Stomach (tissue), 8 donors: ENCODE measurements at regions not wholly inside any gene's neighbourhood (a gene's known extent, or its start where the extent isn't known, plus 50 kb on each side); places are given as distances from the start of the nearest gene placed in this dataset.
"Not testable (repeated sequence)": the region's sequence is repeated elsewhere in the genome, so short reads cannot be mapped to it uniquely, and the experiment has no call there.

ENCODE experiments used
- DNase-seq, 2 donors: peaks; one replicate each; pipeline versions ENCODE4 v3.0.0 to v3.0.0-alpha.2; 2013 to 2019
- H3K27ac ChIP-seq, 5 donors: fragments of 200-600 bp in 4 of 5; sonication (generic) in 4 of 5; one replicate each; pipeline ENCODE4 v1.5.1; 2013 to 2019; ENCODE audit warnings: mild to moderate bottlenecking in 1 of 5, moderate library complexity in 1 of 5
- H3K27me3 ChIP-seq, 3 donors: fragments of 200-600 bp; sonication (generic); one replicate each; pipeline ENCODE4 v1.5.1; 2017 to 2019; ENCODE audit warnings: mixed run types in 1 of 3
- H3K36me3 ChIP-seq, 4 donors: fragments of 200-600 bp; sonication (generic); 1 replicate in 3 of 4; 2 replicates in 1 of 4; pipeline ENCODE4 v1.5.1; 2016 to 2019
- H3K4me1 ChIP-seq, 4 donors: fragments of 200-600 bp; sonication (generic); one replicate each; pipeline ENCODE4 v1.5.1; 2016 to 2019
- H3K4me3 ChIP-seq, 4 donors: fragments of 200-600 bp; sonication (generic) in 3 of 4; one replicate each; pipeline ENCODE4 v1.5.1; 2016 to 2019; ENCODE audit warnings: mild to moderate bottlenecking in 1 of 4
- H3K9me3 ChIP-seq, 4 donors: fragments of 200-600 bp; sonication (generic); one replicate each; pipeline ENCODE4 v1.5.1; 2016 to 2019
- EP300 ChIP-seq: sonication (generic); formaldehyde crosslinking; IDR thresholded peaks from one replicate; pipeline ENCODE4 v1.6.1; 2017; ENCODE audit warnings: antibody characterized with exemption
- POLR2A ChIP-seq, 4 donors: fragments of 450-650 bp; IDR thresholded peaks; one replicate each; pipeline ENCODE4 v1.6.1; 2016; ENCODE audit warnings: antibody characterized with exemption in 4 of 4, control low read depth in 2 of 4, mild to moderate bottlenecking in 1 of 4, moderate library complexity in 1 of 4
- POLR2AphosphoS5 ChIP-seq, 3 donors: sonication (generic); formaldehyde crosslinking; IDR thresholded peaks; one replicate each; pipeline ENCODE4 v1.6.1; 2016; ENCODE audit warnings: antibody characterized with exemption in 3 of 3
- WGBS, 5 donors: extraction: QIAGEN DNeasy Blood & Tissue Kit in 3 of 5; methylation state at CpG; one replicate each; pipeline versions ENCODE4 v1.1.5 to v1.1.7; 2013 to 2018; 5-methylcytosine and 5-hydroxymethylcytosine counted together
- intact Hi-C: fragments of 100-400 bp; cut with DNase I; formaldehyde crosslinking; loops from one replicate; pipeline ENCODE4 v1.15.1; 2023; ENCODE audit warnings: low total_unique reads
- TF ChIP-seq, protein P1 (sequence below), 7 experiments: fragments of 450-650 bp in 4 of 7; fragments of 200-600 bp in 3 of 7; sonication (generic) in 3 of 7; IDR thresholded peaks; one replicate each; pipeline ENCODE4 v1.5.1; 2016 to 2019; ENCODE audit warnings: antibody characterized with exemption in 7 of 7, control low read depth in 2 of 7, mild to moderate bottlenecking in 1 of 7
- donor health status: healthy with polysubstance abuse.
- donor health status: Bipolar disorder and iron deficiency.
- donor health status: healthy.

DNA sequence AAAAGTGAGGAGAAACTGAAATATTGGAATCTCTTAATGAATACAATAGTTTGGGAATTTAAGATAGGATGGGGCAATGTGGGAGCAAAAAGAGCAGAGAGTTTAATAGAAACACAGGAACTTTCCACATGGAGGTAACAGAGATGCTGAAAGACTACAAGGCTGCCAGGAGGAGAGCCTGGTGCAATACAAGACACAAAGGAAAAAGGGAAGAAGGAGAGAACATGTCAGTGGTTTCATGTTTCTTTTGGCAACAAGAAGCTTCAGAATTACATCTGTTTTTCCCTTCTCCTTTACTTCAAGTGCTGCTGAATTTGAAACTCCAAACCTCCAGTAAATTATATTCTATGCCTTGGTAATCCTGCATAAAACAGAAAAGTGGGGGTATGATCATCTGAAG is 474.3 kb downstream of the FAT4 start:
- intact Hi-C loops, result no loop called here
- Histone ChIP-seq H3K27me3 (no peaks in the 10 kb centered on the region), H3K4me3 (no peak overlapping the region), H3K4me1 (no peaks in the 10 kb centered on the region), H3K27ac (no peak overlapping the region), H3K9me3 (no peaks in the 10 kb centered on the region), H3K36me3 (no peaks in the 10 kb centered on the region)
- TF ChIP-seq EP300 (no peak), POLR2AphosphoS5 (IDR thresholded peaks at IDR 0.05) (no peak), POLR2A (IDR thresholded peaks at IDR 0.05) (no peak)
- TF ChIP-seq, protein P1, sequence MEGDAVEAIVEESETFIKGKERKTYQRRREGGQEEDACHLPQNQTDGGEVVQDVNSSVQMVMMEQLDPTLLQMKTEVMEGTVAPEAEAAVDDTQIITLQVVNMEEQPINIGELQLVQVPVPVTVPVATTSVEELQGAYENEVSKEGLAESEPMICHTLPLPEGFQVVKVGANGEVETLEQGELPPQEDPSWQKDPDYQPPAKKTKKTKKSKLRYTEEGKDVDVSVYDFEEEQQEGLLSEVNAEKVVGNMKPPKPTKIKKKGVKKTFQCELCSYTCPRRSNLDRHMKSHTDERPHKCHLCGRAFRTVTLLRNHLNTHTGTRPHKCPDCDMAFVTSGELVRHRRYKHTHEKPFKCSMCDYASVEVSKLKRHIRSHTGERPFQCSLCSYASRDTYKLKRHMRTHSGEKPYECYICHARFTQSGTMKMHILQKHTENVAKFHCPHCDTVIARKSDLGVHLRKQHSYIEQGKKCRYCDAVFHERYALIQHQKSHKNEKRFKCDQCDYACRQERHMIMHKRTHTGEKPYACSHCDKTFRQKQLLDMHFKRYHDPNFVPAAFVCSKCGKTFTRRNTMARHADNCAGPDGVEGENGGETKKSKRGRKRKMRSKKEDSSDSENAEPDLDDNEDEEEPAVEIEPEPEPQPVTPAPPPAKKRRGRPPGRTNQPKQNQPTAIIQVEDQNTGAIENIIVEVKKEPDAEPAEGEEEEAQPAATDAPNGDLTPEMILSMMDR (IDR thresholded peaks at IDR 0.05), result no peak
- DNase-seq, result no peak

DNA sequence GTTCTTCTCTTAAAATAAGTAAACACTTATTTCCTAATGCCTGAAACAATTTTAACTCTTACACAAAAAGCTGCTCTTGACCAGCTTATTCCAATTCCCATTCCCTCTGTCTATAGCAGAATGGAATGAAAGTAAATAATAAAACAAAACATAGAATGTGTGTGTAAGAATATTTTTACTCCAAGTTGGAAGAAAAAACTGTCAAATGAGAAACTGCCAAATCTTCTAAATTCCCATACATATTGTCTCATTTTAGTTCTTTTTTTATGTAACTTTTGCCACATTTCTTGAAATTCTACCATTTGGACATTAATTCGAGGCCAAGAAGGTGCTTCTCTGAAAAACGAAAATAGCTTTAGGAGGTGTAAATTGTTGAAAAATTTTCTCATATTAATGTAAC is 477.1 kb downstream of the FAT4 start:
- no peak for TF ChIP-seq POLR2A (IDR thresholded peaks at IDR 0.05)
- no peak for TF ChIP-seq POLR2AphosphoS5 (IDR thresholded peaks at IDR 0.05)
- no peak for TF ChIP-seq EP300
- Histone ChIP-seq H3K9me3 (no peaks in the 10 kb centered on the region), H3K27ac (no peak overlapping the region), H3K27me3 (no peaks in the 10 kb centered on the region), H3K4me3 (no peak overlapping the region), H3K4me1 (no peaks in the 10 kb centered on the region), H3K36me3 (no peaks in the 10 kb centered on the region)
- 83 to 96% (median 88%) methylated on average over 2 of the region's 2 CpGs for WGBS, 5 donors
- intact Hi-C loops, result no loop called here
- DNase-seq, result no peak

DNA sequence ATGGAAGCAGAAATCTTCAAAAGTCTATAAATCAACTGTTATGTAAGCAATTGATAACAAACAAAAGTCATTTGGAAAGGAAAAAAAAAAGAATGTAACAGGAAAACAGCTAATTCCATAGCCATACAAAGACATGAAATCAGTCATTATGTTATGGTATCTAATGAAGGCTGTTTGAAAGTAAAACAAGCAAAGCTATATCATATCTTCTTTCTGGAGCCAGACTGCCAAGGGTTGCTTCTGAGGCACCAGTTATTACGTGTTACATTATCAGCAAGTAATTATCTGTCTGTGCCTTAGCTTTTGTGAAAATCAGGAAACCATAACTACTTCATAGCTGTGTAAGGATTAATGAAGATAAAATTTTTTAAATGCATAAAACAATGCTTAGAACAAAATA is 480.2 kb downstream of the FAT4 start:
- intact Hi-C loops, result no loop called here
- DNase-seq, result no peak
- Histone ChIP-seq H3K9me3 (no peaks in the 10 kb centered on the region), H3K27ac (no peak overlapping the region), H3K4me1 (no peaks in the 10 kb centered on the region), H3K4me3 (no peak overlapping the region), H3K36me3 (no peaks in the 10 kb centered on the region), H3K27me3 (no peaks in the 10 kb centered on the region)
- WGBS, 5 donors, result 36 to 68% (median 43%) methylated on average over 1 of the region's 1 CpG
- TF ChIP-seq POLR2A (IDR thresholded peaks at IDR 0.05) (no peak), EP300 (no peak)
- TF ChIP-seq, protein P1 (IDR thresholded peaks at IDR 0.05), result no peak

DNA sequence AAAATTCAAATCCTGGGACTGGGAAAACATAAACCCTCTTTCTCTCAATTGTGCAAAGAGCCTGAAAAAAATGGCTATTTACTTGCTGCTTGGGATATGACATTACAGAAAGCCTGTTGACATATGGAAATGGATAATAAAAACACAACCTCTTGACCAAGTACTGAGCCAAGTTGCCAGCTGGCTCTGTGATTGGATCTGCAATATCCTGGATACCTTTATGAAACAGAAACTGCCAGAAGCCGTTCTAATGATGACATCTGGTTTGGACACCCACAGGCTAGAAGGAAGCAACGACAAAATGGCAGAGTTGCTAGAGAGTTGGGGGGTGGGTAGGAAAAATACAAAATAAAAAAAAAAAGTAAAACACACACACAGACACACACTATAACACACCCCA is 481.4 kb downstream of the FAT4 start:
- DNase-seq, result no peak
- Histone ChIP-seq H3K4me3 (no peak overlapping the region), H3K27me3 (no peaks in the 10 kb centered on the region), H3K27ac (no peak overlapping the region), H3K36me3 (no peaks in the 10 kb centered on the region), H3K4me1 (no peaks in the 10 kb centered on the region), H3K9me3 (no peaks in the 10 kb centered on the region)
- intact Hi-C loops, result no loop called here
- 58 to 67% (median 65%) methylated on average over 2 of the region's 2 CpGs for WGBS, 5 donors
- TF ChIP-seq POLR2AphosphoS5 (IDR thresholded peaks at IDR 0.05) (no peak), POLR2A (IDR thresholded peaks at IDR 0.05) (no peak), EP300 (no peak)
- TF ChIP-seq, protein P1 (IDR thresholded peaks at IDR 0.05), result no peak

DNA sequence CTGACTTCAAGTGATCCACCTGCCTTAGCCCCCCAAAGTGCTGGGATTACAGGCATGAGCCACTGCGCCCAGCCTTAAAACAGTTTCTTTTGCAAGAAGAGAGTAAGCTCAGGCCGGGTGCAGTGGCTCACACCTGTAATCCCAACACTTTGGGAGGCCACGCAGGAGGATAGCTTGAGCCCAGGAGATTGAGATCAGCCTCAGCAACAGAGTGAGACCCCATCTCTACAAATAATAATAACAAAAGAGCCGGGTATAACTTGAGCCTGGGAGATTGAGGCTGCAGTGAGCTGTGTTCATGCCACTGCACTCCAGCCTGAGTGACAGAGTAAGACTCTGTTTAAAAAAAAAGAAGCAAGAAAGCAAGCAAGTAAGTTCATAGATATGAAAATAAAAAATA is 482.9 kb downstream of the FAT4 start:
- intact Hi-C loops, H3K27ac ChIP-seq, H3K27me3 ChIP-seq, H3K4me3 ChIP-seq, H3K36me3 ChIP-seq, H3K4me1 ChIP-seq, H3K9me3 ChIP-seq, DNase-seq: not testable (repeated sequence)
- 58 to 69% (median 64%) methylated on average over 4 of the region's 4 CpGs for WGBS, 5 donors

DNA sequence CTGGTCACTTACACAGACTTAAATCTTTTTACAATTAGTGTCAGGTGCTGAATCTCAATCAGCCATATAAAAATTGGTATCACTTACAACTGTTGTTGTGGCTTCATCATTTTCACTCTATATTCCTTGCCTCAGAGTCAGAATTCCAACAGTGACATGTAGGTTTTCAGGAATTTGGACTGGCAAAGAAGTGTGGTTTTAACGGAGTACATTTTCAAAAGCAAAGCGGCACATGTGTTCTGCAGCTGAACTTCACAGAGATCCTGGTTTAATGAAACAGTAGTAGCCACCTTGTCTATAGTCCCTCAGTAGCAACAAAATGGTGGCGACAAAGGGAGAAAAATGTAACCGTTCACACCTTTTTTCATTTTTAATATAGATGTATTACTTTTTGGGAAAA is 486.6 kb downstream of the FAT4 start:
- intact Hi-C loops, result no loop called here
- WGBS, 5 donors, result 91 to 95% (median 93%) methylated on average over 4 of the region's 4 CpGs

More for the DNA sequence above, 486.6 kb downstream of the FAT4 start:
- no peaks in the 10 kb centered on the region for H3K36me3 ChIP-seq
- TF ChIP-seq POLR2AphosphoS5 (IDR thresholded peaks at IDR 0.05) (no peak), EP300 (no peak), POLR2A (IDR thresholded peaks at IDR 0.05) (no peak)
- TF ChIP-seq, protein P1 (IDR thresholded peaks at IDR 0.05), result no peak
- no peaks in the 10 kb centered on the region for H3K4me1 ChIP-seq
- no peak for DNase-seq
- no peaks in the 10 kb centered on the region for H3K27me3 ChIP-seq
- no peak overlapping the region for H3K4me3 ChIP-seq
- H3K27ac ChIP-seq, result no peak overlapping the region
- H3K9me3 ChIP-seq, result no peaks in the 10 kb centered on the region
